Bronchial epithelial cell (primary cell): ENCODE measurements at regions not wholly inside any gene's neighbourhood (a gene's known extent, or its start where the extent isn't known, plus 50 kb on each side); places are given as distances from the start of the nearest gene placed in this dataset.

Experiments used
- DNase-seq: peaks from one replicate; pipeline ENCODE4 v3.0.0-alpha.2; 2010; ENCODE audit warnings: low read depth
- FAIRE-seq: peaks from 2 replicates; lab custom pipeline; 2011; peaks lifted over from hg19 to GRCh38; lab: Jason Lieb, UNC
- H3K27me3 ChIP-seq: 2 replicates; pipeline ENCODE4 v1.5.1; 2011; ENCODE audit warnings: low read length; ENCODE audit not compliant: control insufficient read depth, insufficient read depth
- H3K36me3 ChIP-seq: 2 replicates; pipeline ENCODE4 v1.5.1; 2011; ENCODE audit warnings: low read length; ENCODE audit not compliant: control insufficient read depth, insufficient read depth
- H3K4me3 ChIP-seq: 2 replicates; pipeline ENCODE4 v1.5.1; 2011; ENCODE audit warnings: mild to moderate bottlenecking, low read depth, low read length, control low read depth
- CTCF ChIP-seq: IDR thresholded peaks from 2 replicates; pipeline ENCODE4 v1.5.1; 2011; ENCODE audit warnings: mild to moderate bottlenecking, moderate library complexity, low read length, control low read depth, inconsistent platforms; ENCODE audit not compliant: insufficient read depth, severe bottlenecking

GRCh38 chr11:70682056-70682455, 283.7 kb downstream of the CTTN start:
- no peak for TF ChIP-seq CTCF
- no peak for FAIRE-seq
- no peaks in the 10 kb centered on the region for H3K27me3 ChIP-seq
- no peaks in the 10 kb centered on the region for H3K36me3 ChIP-seq
- no peak for DNase-seq
- H3K4me3 ChIP-seq, result no peak overlapping the region

GRCh38 chr11:70682760-70683159, 284.4 kb downstream of the CTTN start:
- TF ChIP-seq CTCF, result no peak
- FAIRE-seq (no peak), DNase-seq (no peak)
- no peaks in the 10 kb centered on the region for H3K36me3 ChIP-seq
- no peak overlapping the region for H3K4me3 ChIP-seq
- no peaks in the 10 kb centered on the region for H3K27me3 ChIP-seq

- DNase-seq, result no peak
- FAIRE-seq, result no peak
- Histone ChIP-seq H3K27me3 (no peaks in the 10 kb centered on the region), H3K4me3 (no peak overlapping the region), H3K36me3 (no peaks in the 10 kb centered on the region)
- no peak for TF ChIP-seq CTCF
These were observed 289.4 kb downstream of the CTTN start for GRCh38 chr11:70687716-70688115.

GRCh38 chr11:70688142-70688541, 289.8 kb downstream of the CTTN start:
- no peaks in the 10 kb centered on the region for H3K27me3 ChIP-seq
- FAIRE-seq (no peak), DNase-seq (no peak)
- TF ChIP-seq CTCF, result no peak
- H3K4me3 ChIP-seq, result no peak overlapping the region
- no peaks in the 10 kb centered on the region for H3K36me3 ChIP-seq

- no peak overlapping the region for H3K4me3 ChIP-seq
- H3K27me3 ChIP-seq, result no peaks in the 10 kb centered on the region
- DNase-seq (no peak), FAIRE-seq (no peak)
- TF ChIP-seq CTCF, result no peak
- H3K36me3 ChIP-seq, result no peaks in the 10 kb centered on the region
These were observed 291.4 kb downstream of the CTTN start for GRCh38 chr11:70689764-70690163.

GRCh38 chr11:70692131-70692530, 293.8 kb downstream of the CTTN start:
- DNase-seq (no peak), FAIRE-seq (no peak)
- Histone ChIP-seq H3K4me3 (no peak overlapping the region), H3K36me3 (no peaks in the 10 kb centered on the region), H3K27me3 (no peaks in the 10 kb centered on the region)
- TF ChIP-seq CTCF, result no peak
